ENCODE measurements at regions not wholly inside any gene's neighbourhood (a gene's known extent, or its start where the extent isn't known, plus 50 kb on each side); places are given as distances from the start of the nearest gene placed in this dataset.

DNA sequence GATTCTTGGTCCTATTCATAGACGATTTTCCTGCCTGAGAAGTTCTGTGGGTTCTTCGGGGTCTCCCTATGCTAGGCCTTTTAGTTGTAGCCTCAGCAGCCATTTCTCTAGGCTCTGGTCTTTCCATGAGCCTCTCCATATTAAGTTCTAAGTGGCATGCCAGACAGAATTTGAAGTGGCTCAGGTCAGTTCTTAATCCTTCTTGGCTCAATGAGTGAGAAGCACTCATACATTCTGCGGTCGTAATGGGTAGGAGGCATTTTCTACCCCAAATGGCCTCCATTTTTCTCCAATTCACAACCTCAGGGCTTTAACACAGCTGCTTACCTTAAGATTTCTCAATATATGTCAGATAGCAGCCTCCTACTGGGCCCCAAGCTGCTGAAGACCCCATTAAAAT, 405.3 kb upstream of the GALNT5 start:
- no peak for DNase-seq

DNA sequence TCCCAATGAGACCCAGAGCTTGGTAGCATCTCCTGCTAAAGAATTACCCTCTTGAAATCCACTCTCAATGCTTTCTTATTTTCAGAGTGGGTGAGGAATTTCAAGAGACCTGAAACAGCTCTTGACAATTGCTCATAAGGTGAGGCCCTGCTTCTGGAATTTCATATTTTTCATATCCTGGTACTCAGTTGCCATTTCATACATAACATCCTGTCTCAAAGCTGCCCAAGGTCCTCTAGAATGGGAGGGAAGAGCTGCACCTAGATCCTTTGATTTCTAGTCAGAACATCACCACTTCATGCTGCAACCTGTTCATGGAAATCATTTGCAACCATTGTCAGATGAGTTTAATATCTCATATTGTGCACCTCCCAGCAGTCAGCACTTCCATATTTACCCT, 404.8 kb upstream of the GALNT5 start:
- DNase-seq: no peak

DNA sequence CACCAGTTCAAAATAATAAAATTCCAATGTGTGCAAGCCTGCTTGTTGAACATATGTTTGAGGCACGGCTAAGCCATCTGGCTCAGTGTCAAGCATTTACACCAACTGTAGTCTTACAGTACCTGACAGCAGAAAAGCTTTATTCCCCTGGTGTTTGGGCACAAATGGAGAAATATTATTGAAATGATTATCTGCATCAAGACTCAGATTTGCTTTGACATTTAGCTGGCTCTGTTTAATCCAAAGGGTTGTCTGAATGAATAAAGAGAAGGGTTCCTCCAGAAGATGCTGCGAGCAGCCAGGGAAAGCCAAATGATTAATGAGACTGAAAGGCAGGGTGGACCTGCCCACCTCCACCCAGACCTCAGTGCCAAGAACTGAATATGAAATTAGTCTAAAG, 393.2 kb upstream of the GALNT5 start:
- peak in 1 of 14 donors; percentile 88 for DNase-seq

DNA sequence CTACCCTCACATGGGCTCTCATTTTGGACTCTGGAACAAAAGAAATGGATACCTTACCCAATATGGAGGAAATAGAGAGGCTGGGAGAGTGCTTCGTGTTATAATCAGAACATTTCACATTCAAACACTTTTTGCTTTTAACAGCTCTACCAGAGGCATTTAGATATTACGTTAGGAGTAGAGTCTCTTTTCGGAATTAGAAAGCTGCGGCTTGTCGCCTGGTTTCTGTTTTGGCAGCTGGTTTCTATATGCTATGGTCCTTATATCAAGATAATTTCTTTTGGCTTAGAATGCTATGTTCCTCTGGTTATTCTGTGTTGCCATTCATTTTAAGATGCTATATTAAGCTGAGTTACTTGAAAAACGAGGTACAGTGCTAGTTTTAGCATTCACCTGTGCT, 392.8 kb upstream of the GALNT5 start:
- DNase-seq: no peak

DNA sequence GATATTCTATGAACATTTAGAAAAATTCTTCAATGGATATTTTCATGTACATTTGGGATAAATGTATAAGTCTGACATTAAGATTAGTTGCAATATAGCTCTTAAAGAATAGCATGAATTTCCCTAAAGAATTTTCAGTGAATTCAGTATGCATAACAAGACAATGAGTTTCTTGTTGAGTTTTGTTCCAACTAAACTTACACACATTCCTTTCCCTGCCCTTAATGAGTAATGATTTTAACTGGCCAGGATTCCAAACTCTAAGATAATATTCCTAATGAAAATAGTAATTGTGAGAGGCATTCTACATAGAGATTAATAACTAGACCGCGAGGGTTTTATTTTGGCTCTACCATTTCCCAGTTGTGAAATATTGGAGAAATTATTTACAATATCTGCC, 390.3 kb upstream of the GALNT5 start:
- DNase-seq: no peak

DNA sequence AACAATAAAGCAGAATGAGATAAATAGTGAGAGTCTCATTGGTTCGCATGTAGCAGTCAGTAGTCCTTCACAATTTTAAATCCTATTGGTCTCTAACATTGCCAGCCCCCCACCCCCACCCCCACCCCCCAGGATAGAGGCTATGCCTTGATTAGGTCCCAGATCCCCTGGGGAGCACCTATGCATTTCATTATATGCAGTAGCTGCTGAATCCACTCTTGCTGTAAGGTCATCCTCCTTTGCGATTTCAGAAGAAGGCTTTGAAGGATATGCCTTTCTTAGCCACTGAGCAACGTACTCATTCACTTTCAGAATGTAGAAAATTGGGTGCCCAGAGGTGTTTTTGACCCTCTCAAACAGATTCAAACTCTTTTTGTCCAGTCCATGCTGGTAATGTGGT, 382.8 kb upstream of the GALNT5 start:
- no peak for DNase-seq

DNA sequence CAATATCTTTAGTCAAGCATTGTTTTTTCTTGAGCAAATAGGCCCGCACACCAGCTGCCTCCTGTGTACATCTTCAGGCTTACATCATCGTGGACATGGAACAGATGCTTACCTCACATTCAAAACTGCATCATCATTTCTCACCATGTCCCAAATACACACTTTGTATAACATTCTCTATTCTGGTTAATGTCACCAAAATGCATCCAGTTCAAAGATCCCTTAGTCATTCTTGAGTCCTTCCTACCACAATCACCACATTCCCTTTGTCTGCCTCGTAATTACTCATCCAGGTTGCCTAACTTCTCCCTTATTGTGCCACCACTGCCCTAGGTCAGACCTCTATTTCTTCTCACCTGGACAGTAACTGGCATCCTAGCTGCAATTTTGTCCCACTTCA, 373.7 kb upstream of the GALNT5 start:
- DNase-seq: no peak

DNA sequence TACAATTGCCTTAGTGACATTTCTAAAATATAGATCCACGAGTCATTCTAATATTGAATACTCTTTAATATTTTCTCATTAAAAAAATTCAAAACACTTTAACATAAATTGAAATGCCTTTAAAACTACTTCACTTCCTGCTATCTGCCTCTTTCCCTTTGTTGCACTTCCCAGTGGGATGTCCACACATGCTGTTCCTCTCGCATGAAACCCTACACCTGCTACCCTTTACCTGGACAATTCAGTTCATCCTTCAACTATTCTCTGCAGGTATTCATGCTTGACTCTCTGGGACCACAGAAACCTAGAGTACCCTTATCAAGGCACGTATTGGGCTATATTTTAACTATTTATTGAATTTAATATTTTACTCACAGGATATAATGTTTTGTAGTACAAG, 373.3 kb upstream of the GALNT5 start:
- DNase-seq: no peak

DNA sequence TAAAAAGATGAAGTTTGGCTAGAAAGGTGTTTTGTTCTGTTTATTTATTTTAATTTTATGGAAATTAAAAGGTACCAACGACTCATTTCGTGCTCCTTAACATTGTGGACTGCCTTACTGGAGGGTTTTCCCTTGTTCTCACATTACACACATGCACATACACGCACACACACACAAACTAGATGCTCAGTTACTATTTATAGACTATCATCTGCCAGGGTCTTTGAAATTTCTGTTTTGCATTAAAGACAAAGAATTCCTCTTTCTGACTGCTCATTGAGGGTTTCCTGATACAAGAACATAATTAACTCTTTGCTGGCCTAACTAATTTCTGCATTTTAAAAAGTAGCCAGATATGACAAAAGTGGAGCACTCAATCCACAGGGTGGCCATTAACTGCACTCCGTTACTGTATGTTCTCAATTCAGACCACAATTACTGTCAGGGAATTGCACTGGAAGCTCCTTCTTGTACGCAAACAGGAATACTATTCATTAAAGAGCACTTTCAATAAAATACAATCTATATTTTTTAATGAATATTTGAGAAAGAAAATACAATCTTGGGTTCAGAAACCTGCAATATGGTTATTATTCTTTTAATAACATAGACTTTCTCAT, 366.9 kb upstream of the GALNT5 start:
- DNase-seq: peak in 1 of 14 donors; percentile 50

DNA sequence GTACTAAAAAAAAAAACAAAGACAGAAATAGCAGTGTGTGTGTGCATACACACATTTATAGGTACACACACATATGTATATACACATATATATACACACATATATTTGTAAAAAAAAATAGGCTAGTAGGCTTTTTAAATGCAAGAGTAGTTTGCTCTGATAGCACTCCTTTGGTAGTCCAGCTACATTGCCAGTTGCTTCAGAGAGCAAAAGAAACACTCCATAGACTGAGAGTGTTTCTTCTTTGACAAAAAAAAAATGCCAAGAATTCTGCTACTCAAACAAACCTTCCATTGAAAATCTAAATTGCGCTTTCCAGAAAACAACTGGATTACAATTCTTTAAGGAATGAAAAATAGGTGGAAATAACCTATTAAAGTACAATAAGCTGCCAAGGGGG, 365.9 kb upstream of the GALNT5 start:
- peak in 1 of 14 donors; percentile 25 for DNase-seq

DNA sequence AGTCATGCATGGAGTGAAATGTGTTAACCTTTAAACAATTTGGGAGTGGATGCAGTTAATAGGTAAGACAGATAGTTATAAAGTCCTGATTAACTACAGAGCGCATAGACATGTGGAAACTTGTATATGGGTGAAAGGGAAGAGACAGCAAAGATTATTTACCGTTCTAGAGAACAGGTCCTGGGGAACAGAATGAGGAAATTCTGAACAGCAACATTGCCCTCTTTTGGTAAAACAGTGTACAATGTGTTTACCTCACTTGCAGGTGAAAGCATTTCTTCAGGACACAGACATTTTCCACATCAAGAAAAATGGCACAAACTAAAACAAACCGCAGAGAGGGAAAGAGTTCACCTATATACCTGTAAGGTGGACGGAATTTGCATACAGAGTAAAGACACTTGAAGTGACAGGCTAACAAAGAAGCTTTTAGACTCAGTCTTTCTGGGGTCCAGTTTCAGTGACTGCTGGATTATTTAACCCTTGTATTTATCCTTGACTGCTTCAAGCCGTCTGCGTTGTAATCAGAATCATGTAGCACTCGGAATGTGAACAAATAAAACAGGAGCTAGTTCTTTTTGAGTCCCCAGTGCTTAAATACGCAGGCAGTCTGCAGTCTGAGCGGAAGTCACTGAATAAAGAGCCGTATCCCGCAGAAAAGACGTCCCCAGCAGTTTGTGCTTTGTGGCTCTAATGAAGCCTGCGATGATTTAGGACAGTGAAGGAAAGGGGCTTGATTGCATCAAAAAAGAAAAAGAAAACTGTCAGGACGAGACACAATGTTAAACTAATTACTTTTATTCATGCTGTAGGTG, 364.8 kb upstream of the GALNT5 start:
- peak in 1 of 14 donors; percentile 89 for DNase-seq

DNA sequence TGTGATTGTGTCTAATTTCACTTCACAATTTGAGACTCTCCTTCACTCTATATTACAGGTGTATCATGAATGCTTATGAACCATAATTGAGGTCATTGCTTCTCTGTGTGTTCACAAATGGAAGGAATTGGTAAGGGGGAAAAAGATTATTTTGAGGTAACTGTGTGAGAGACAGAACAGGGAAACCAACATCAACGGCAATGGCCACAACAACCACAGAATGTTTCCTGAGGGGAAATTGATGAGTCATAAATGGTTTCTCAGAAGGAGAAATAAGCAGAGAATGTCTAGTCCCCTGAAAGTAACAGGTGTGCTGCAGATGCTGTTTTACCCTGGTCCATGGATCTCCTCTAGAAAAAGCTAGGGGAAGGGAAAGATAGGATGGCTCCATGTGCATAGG, 361.2 kb upstream of the GALNT5 start:
- DNase-seq: no peak

DNA sequence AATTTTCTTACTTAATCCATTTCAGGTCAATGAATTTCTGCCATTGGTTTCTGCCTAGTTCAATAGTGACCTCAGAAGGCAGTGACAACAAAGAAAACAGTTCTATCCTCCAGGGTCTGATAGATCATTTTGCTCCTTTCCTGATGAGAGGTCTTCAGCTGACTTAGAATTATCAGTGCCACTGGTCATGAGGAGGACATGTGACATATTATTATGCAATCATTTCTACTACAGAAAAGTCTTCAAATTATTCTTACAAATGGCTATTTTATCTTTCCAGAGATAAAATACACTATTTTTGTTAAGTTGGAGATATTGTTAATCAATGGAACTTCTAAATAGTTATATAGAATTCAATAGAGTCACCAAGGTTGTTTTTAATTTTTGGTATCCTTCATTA, 360.0 kb upstream of the GALNT5 start:
- no peak for DNase-seq

DNA sequence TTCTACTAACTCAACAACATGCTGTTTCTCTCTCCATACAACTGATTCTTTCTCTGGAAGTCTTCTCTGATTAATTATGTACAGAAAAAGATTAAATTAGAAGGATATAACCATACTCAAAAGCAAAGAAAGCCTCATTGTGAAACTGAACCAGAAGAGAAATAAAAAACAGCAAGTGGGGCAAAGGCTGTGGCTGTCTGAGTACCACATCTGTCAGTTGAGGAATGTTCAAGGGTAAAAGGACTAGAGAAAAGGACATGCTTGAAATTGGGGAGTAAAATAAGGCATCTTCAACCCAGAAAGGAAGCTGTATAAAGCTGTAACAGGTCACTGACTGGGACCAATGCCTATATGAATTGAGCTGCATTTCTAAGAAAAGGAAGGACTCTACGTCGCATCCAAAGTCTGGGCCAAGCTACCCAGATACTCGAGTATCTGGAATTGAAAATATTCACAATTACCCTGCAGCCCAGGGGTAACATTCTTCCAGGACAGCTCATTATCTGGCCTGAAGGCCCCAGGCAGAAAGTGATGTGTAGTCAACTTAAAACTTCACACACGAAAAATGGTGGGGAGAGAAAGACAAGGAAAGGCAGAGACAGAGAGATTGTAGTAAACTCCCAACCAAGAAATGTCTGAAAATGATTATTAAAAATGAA, 356.0 kb upstream of the GALNT5 start:
- DNase-seq: no peak

DNA sequence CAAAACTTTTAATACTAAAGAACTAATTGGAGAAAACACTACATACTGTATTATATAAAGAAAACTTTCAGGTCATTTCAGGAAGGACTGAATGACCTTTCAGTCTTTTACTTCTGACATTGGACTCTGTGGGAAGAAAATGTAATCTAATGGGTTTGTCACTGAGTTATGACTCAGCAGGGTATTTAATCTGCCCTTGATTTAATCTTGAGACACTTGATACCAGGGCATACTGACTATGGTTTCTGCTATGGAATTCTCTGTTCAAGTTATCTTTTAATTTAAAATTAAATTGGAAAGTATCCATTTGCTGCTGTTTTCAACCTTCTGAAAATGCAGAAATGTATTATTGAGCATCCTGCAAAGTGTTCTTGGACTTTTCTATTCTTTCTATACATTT, 354.2 kb upstream of the GALNT5 start:
- DNase-seq: no peak

DNA sequence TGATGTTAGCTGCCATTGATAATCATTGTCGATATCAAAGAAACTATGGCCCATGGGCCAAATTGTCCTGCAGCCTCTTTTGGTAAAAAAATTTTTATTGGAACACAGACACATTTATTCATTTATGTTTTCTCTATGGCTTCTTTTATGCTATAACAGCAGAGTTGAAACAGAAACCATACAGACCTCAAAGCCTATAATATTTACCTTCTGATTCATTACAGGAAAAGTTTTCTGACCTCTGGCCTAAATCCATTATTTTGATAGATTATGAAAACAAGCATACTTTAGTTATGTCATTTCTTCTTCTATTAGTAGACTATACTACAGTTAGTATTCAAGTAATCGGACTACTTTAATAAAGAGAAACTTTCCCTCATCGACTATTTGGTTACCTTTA, 349.7 kb upstream of the GALNT5 start:
- no peak for DNase-seq

DNA sequence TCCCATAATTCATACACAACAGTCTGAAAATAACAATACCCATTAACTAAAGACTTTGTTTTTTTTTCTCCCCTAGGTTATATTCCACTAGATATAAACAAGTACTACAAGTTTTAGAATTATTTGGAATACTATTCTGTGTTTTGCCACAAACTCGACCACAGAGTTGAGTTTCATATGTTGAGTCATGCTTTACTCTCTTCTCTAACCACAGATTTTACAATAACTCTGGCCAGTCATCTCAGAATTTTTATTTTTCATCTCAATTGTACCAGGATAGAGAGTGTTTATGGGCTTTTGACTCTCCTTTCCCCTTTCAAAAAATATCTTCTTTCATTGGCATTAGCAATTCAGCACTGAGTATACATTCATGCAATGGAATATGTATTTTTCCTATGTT, 348.7 kb upstream of the GALNT5 start:
- DNase-seq: no peak

DNA sequence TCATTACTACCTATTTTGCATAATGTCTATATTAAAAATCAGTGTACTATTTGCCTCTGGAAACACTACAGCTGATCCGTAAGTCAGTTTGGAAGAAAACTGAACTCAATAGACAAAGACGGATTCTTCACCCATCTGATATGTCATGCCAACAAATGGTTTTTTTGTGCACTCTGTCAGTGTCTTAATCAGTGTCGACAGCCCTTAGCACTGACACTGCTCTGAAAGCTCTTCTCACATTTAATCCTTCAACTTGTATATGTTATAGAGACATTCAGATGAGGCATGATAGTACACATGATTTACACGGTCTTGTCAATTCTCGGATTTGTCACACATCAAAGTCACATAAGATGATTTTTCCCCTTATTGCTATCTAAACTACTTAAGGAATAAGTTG, 347.5 kb upstream of the GALNT5 start:
- no peak for DNase-seq

DNA sequence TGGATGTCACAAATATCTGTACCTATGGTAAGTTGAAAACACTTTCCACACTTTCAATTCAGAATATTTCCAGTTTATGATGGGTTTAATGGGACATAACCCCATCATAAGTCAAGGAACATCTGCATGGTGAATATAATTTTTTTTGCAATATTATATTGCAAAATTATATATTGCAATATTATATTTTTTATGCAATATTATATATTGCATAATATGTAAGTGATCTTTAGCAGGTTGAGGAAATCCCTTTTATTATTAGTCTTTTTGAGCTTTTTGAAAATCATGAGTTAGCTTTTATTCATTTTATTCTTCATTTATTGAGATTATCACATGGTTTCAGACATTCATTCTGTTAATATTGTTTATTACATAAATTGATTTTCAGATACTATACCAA, 342.2 kb upstream of the GALNT5 start:
- DNase-seq: no peak

DNA sequence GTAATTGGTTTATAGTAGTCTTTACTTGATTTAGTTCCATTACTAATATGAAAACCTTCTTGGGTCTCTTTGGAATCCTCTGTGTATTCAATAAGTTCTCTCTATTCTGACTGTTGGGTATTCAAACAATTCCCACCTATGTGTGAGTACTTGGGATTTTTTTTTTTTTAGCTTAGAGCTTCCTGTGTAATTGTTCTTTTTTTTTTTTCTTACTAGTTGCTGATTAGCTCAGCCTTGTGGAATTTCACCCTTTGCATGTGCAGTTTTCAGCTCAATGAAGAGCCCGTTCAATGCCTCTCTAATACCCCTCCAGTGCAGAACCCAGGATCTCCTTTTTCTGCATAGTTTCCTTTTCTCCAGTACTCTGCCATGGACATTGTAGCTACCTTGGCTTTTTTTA, 339.1 kb upstream of the GALNT5 start:
- no peak for DNase-seq

DNA sequence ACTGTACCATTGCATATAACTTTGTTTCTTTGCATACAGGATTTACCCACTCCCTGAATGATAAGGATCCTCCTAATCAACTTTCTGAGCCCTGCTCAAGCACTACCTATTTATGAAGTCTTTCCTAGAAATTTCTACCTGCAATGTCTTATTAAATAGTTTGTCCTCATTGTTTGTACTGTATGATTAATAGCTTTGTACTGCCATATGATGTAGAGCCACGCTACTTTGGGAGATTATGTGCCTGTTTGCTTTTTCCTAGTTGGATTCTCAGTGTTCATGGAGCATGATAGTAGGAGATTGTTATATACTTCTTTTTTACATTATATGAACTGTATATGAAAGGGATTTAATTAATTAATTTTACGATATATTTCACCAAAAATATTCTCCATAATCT, 327.1 kb upstream of the GALNT5 start:
- no peak for DNase-seq

DNA sequence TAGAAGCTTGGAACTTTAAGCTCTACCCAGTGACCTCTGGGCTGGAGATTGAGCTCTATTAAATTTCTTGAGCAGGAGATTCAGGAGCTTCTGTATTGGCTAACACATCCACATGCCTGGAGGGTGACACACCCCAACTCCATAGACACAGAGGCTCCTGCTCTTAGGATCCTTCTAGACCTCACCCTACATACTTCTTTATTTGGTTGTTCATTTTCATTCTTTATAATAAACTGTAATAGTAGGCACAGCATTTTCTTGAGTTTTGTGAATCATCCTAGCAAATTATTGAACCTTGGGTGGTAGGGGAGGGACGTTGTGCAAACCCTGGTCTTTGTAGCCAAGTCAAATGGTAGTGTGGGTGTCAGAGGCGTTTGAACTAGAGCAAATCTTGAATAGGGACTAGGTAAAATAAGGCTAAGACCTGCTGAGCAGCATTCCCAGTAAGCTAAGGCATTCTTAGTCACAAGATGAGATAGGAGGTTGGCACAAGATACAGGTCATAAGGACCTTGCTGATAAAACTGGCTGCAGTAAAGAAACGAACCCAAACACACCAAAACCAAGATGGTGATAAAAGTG, 323.8 kb upstream of the GALNT5 start:
- DNase-seq: no peak

DNA sequence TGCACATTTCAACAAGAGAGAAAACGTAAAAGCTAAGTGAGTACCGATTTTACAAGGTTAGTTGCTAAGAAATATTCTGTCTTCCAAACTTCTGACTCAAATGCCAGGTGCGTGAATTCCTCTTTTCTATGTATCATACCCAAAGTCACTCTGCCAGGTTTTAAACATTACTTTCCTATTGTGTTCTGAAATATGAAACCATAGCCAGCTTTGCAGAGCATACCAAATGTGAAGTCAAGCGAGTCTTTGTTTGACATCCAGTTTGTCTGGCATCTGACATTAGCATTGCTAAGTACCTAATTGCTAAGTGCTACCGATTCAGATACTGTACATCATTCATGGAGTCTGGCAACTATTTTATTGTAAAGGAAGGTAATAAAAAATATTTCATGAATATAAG, 321.9 kb upstream of the GALNT5 start:
- DNase-seq: no peak

DNA sequence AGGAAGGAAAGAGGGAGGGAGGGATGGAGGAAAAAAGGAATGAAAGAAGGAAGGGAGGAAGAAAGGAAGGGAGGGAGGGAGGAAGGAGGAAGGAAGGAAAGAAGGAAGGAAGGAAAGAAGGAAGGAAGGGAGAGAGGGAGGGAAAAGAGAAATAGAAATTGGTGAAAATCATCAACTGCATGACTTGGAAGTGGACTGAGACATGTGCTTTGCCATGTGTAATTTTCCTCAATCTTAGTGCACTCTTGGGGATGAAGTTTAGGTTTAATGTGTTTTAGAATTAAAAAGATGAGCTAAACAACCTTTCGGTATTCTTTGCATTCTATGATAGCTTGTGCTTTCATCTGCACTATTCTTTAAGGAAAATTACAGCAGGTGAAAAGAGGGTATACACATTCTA, 320.1 kb upstream of the GALNT5 start:
- DNase-seq: no peak

Measured in C1 segment of cervical spinal cord (tissue), 14 donors.